D721Med (cell line): ENCODE measurements at regions not wholly inside any gene's neighbourhood (a gene's known extent, or its start where the extent isn't known, plus 50 kb on each side); places are given as distances from the start of the nearest gene placed in this dataset.

Source experiments
- DNase-seq: peaks from one replicate; pipeline ENCODE4 v3.0.0; 2011; ENCODE audit warnings: low spot score; ENCODE audit not compliant: insufficient read length
- FAIRE-seq: peaks from 2 replicates; lab custom pipeline; 2011; peaks lifted over from hg19 to GRCh38; lab: Jason Lieb, UNC
- TF ChIP-seq, protein P1 (sequence below): IDR thresholded peaks from 2 replicates; pipeline ENCODE4 v1.5.1; 2012; ENCODE audit warnings: mild to moderate bottlenecking, control low read depth; ENCODE audit not compliant: insufficient read depth; ENCODE audit errors: missing control alignments

DNA sequence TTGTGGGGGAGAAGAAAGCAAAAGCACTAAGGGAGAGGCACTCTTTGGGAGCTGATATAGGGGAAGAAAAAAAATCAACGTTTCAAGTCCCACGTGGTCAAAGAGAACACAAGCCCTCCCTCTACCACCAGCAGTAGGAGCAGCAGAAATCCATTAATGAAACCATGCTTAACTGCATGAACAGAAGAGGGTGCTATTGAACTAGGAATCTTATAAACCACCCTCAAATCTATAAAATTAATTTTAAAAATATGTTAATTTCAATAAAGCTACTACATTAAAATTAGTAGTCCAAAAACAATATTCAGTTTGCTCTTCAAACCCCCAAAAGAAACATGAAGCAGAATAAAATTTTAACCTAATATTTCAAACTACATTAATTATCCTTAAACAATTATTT lies 147.8 kb downstream of the TMEM18 start:
- no peak for FAIRE-seq
- TF ChIP-seq, protein P1, sequence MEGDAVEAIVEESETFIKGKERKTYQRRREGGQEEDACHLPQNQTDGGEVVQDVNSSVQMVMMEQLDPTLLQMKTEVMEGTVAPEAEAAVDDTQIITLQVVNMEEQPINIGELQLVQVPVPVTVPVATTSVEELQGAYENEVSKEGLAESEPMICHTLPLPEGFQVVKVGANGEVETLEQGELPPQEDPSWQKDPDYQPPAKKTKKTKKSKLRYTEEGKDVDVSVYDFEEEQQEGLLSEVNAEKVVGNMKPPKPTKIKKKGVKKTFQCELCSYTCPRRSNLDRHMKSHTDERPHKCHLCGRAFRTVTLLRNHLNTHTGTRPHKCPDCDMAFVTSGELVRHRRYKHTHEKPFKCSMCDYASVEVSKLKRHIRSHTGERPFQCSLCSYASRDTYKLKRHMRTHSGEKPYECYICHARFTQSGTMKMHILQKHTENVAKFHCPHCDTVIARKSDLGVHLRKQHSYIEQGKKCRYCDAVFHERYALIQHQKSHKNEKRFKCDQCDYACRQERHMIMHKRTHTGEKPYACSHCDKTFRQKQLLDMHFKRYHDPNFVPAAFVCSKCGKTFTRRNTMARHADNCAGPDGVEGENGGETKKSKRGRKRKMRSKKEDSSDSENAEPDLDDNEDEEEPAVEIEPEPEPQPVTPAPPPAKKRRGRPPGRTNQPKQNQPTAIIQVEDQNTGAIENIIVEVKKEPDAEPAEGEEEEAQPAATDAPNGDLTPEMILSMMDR: peak; percentile 6
- no peak for DNase-seq

DNA sequence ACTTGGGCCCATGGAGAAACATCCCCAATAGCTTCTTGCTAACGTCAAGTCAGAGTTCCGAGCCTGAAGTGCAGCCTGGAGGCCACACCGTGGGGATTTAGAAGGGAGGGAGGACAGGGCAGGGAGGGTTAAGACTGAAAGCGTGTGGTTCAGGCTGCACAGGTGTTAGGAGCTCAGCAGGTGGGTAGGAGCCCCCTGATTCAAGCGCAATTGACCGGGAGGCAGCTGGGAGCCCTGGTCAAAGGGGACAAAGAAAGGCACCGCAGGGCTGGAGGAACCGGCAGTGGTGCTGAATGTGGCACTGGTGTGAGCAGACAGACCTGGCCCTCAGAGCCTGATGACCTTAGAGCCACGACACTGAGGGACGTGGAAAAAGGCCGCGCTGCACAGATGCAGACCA lies 149.6 kb downstream of the TMEM18 start:
- no peak for FAIRE-seq
- no peak for DNase-seq
- TF ChIP-seq, protein P1: no peak

DNA sequence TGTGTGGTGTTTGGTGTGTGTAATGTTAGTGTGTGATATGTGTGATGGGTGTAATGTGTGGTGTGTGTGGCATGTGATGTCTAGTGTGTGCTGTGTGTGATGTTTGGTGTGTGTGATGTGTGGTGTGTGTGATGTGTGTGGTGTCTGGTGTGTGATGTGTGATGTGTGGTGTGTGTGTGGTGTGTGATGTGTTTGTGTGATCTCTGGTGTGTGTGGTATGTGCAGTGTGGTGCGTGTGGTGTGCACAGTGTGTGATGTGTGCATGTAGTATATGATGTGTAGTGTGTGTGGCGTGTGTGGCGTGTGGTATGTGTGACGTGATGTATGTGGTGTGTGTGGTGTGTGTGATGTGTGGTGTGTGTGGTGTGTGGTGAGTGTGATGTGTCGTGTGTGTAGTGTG lies 150.3 kb downstream of the TMEM18 start:
- TF ChIP-seq, protein P1: no peak
- no peak for FAIRE-seq

DNA sequence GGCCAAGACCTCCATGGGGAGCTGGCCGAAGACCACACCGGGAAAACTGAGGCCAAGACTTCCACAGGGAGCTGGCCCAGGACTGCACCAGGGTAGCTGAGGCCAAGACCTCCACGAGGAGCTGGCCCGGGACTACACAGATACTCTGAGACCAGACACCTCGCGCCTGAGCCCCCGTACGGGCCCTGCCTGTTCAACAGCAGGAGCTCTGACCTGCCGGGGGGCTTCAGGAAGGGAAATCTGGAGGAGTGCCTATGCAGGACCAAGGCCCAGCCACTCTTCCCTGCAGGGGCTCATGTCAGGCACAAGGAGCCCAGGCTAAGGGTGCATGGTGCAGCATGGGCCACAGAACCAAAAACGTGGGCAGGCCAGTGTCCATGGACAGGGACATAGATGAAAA lies 151.6 kb downstream of the TMEM18 start:
- TF ChIP-seq, protein P1: no peak
- no peak for DNase-seq
- no peak for FAIRE-seq

More for the DNA sequence above, 150.3 kb downstream of the TMEM18 start:
- no peak for DNase-seq

DNA sequence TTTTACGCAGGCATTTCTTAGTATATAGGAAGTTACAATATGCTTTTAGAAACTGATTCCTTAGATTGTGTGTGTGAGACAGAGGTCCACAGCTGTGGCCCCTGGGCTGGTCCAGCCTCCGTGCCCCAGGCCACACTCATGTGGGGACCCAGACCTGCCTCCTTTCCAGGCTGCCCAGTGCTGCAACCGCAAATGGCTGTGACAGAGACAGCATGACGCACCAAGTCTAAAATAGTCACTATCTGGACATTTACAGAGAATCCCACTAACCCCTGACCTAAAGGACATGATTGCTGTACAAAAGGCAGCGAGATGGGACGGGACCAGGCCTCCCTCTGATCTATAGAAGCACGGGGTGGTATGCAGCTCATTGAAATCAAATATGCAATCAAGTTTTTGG lies 152.2 kb downstream of the TMEM18 start:
- DNase-seq: no peak
- FAIRE-seq: no peak

DNA sequence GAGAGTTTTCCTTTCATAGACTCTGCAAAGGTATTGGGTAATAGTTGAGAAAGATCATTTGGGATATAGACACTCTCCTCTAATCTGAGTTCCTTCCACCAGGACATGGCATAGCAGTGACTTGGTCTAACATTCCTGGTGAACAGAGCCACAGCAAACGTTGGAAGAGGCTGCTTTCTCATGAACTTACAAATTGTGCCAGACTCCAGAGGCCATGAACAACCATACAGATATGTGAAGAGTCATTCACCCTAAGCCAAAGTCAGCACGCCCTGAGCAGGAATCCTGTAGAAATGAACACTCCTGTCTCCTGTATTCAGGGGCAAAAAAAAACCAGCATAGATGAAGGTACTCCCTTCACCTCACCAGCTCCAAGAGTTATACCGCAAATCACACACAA lies 152.8 kb downstream of the TMEM18 start:
- FAIRE-seq (no peak), DNase-seq (no peak)
- TF ChIP-seq, protein P1: no peak

More for the DNA sequence above, 152.2 kb downstream of the TMEM18 start:
- TF ChIP-seq, protein P1: no peak

DNA sequence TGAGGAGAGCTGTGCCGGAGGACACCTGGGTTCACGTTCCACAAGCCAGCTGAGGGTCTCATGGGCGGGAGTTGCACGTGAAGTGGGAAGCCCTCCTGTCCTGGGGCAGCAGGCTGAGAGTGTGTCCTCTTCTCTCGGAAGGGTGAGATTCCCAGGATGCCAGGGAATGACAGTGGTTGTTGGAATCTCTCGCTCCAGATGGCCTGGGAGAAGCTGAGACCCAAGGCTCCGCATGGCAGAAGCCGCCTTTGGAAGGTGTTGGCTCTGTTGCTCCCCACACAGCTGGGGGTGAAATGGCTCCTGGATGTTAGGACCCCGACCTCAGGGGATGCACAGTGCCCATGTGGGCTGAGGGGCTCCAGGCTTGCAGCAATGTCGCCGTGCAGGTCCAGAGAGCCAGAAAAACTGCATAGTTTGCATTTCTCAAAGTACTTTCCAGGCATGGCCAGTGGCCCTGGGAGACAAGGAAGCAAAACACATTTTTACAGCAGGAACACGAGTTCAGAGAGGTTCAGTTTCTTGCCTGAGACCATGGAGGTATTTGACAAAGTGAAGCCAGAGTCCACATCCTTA lies 153.4 kb downstream of the TMEM18 start:
- DNase-seq (no peak), FAIRE-seq (no peak)
- TF ChIP-seq, protein P1: no peak
